C4-2B (cell line): ENCODE measurements at regions not wholly inside any gene's neighbourhood (a gene's known extent, or its start where the extent isn't known, plus 50 kb on each side); places are given as distances from the start of the nearest gene placed in this dataset.

Experiments
- CTCF ChIP-seq: fragments of 450-650 bp; conservative IDR thresholded peaks from 2 replicates; pipeline ENCODE4 v1.5.1; 2017; ENCODE audit warnings: mild to moderate bottlenecking
- ZFX ChIP-seq: fragments of 450-650 bp; IDR thresholded peaks from 2 replicates; pipeline ENCODE4 v1.6.1; 2017

GRCh38 chr1:194848846-194849245 lies 1662.4 kb upstream of the B3GALT2 start:
- no peak for TF ChIP-seq CTCF
- no peak for TF ChIP-seq ZFX
